Ascending aorta (tissue), 2 donors: ENCODE measurements at regions not wholly inside any gene's neighbourhood (a gene's known extent, or its start where the extent isn't known, plus 50 kb on each side); places are given as distances from the start of the nearest gene placed in this dataset.

Experiments
- DNase-seq, 2 donors: peaks; one replicate each; pipeline ENCODE4 v3.0.0-alpha.2; 2019; ENCODE audit warnings: low spot score in 2 of 2
- H3K27ac ChIP-seq, 2 donors: fragments of 200-600 bp; sonication (generic); one replicate each; pipeline ENCODE4 v1.5.1; 2016 to 2017; ENCODE audit warnings: mild to moderate bottlenecking in 1 of 2
- H3K27me3 ChIP-seq: fragments of 200-600 bp; sonication (generic); one replicate; pipeline ENCODE4 v1.5.1; 2017
- H3K36me3 ChIP-seq, 2 donors: fragments of 200-600 bp; sonication (generic); one replicate each; pipeline ENCODE4 v1.5.1; 2016
- H3K4me1 ChIP-seq, 2 donors: fragments of 200-600 bp; sonication (generic); one replicate each; pipeline ENCODE4 v1.5.1; 2016 to 2017; ENCODE audit warnings: mild to moderate bottlenecking in 1 of 2
- H3K4me3 ChIP-seq, 2 donors: fragments of 200-600 bp; sonication (generic); one replicate each; pipeline ENCODE4 v1.5.1; 2016 to 2017; ENCODE audit warnings: mild to moderate bottlenecking in 1 of 2
- H3K9me3 ChIP-seq, 2 donors: fragments of 200-600 bp; sonication (generic); one replicate each; pipeline ENCODE4 v1.5.1; 2016
- CTCF ChIP-seq, 3 experiments: fragments of 200-600 bp in 2 of 3; fragments of 450-650 bp in 1 of 3; sonication (generic) in 2 of 3; IDR thresholded peaks; one replicate each; pipeline ENCODE4 v1.5.1; 2016 to 2019; ENCODE audit warnings: antibody characterized with exemption in 3 of 3, mild to moderate bottlenecking in 1 of 3, moderate library complexity in 1 of 3
- intact Hi-C: fragments of 100-400 bp; cut with DNase I; formaldehyde crosslinking; loops from one replicate; pipeline ENCODE4 v1.15.1; 2023

DNA sequence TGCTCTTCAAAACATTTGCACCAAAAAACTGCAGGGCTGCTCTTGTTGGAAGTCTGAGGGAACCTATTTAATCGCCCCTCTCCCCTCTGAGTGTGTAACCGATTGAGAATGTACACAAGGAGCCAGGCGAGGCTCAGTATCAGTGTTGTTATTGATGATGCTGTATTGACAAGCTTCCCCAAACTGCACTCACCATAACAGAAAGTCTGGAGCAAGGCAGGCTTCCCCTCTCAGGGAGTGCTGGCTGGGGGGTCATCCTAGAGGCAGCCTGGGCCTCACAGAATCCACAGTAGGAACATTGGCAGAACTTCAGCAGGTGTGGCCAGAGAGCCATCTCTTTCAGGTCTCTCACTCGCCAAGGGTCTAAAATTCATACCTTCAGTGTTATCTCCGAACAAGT is 58.1 kb upstream of the TUNAR start:
- no peak overlapping the region for H3K4me3 ChIP-seq
- no peaks in the 10 kb centered on the region for H3K9me3 ChIP-seq
- no peak for TF ChIP-seq CTCF (IDR thresholded peaks at IDR 0.05)
- no peaks in the 10 kb centered on the region for H3K36me3 ChIP-seq
- no peak overlapping the region for H3K27ac ChIP-seq
- H3K4me1 ChIP-seq = no peaks in the 10 kb centered on the region
- intact Hi-C loops = no loop called here
- DNase-seq = peak in 1 of 2 donors; percentile 8
- H3K27me3 ChIP-seq = no peaks in the 10 kb centered on the region

GRCh38 chr14:95817271-95817670 is 59.4 kb upstream of the TUNAR start:
- no peak for DNase-seq
- intact Hi-C loops = no loop called here
- Histone ChIP-seq H3K27ac (no peak overlapping the region), H3K4me3 (no peak overlapping the region), H3K4me1 (no peaks in the 10 kb centered on the region), H3K36me3 (no peaks in the 10 kb centered on the region), H3K9me3 (no peaks in the 10 kb centered on the region), H3K27me3 (no peaks in the 10 kb centered on the region)
- TF ChIP-seq CTCF (IDR thresholded peaks at IDR 0.05) = no peak

DNA sequence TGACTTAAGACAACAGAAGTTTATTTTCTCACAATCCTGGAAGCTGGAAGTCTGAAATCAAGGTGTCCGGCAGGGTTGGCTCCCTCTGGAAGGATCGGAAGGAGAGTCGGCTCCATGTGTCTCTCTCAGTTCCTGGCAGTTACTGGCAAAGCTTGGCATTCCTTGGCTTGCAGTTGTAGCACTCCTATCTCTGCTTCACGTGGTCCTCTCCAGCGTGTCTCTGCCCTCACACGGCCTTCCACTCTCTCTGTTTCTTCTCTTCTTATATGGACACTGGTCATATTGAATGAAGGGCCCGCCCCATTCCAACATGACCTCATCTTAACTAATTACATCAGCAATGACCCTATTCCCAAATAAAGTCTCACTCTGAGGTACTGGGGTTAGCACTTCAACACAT is 60.1 kb upstream of the TUNAR start:
- Histone ChIP-seq H3K36me3 (no peaks in the 10 kb centered on the region), H3K4me3 (no peak overlapping the region), H3K4me1 (no peaks in the 10 kb centered on the region), H3K9me3 (no peaks in the 10 kb centered on the region), H3K27ac (no peak overlapping the region), H3K27me3 (no peaks in the 10 kb centered on the region)
- no peak for TF ChIP-seq CTCF (IDR thresholded peaks at IDR 0.05)
- intact Hi-C loops = no loop called here
- no peak for DNase-seq

DNA sequence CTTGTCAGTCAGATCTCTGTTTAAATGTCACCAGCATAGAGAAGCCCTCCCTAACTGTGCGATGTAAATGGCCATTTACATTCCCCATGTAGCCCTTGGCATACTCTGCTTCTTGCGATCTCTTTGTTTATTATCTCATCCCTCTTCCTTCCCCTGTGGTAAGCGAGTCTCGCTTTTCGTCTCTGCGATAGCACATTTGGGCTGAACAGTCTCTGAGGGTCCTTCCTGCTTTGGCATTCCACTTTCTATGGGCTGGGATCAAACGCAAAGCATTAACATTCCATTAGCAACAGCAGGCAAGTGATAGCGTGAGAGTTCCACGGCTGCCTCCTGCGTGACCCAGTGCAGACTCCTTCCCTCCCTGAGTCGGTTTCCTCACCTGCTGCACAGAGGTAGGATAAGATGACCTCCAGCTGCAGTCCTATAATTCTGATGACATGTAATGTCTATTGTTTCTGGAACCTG is 61.4 kb upstream of the TUNAR start:
- H3K27me3 ChIP-seq = no peaks in the 10 kb centered on the region
- no peak for TF ChIP-seq CTCF (IDR thresholded peaks at IDR 0.05)
- H3K4me3 ChIP-seq = no peak overlapping the region
- H3K27ac ChIP-seq = no peak overlapping the region
- no peaks in the 10 kb centered on the region for H3K4me1 ChIP-seq
- no peaks in the 10 kb centered on the region for H3K9me3 ChIP-seq
- intact Hi-C loops = no loop called here
- no peaks in the 10 kb centered on the region for H3K36me3 ChIP-seq
- DNase-seq = no peak

- Histone ChIP-seq H3K27me3 (no peaks in the 10 kb centered on the region), H3K36me3 (no peaks in the 10 kb centered on the region), H3K27ac (no peak overlapping the region), H3K4me3 (no peak overlapping the region), H3K4me1 (no peaks in the 10 kb centered on the region), H3K9me3 (no peaks in the 10 kb centered on the region)
- TF ChIP-seq CTCF (IDR thresholded peaks at IDR 0.05) = no peak
- intact Hi-C loops = no loop called here
- DNase-seq = no peak
Measured at GRCh38 chr14:95814363-95815225, 62.0 kb upstream of the TUNAR start.
